ENCODE measurements at regions not wholly inside any gene's neighbourhood (a gene's known extent, or its start where the extent isn't known, plus 50 kb on each side); places are given as distances from the start of the nearest gene placed in this dataset.

DNA sequence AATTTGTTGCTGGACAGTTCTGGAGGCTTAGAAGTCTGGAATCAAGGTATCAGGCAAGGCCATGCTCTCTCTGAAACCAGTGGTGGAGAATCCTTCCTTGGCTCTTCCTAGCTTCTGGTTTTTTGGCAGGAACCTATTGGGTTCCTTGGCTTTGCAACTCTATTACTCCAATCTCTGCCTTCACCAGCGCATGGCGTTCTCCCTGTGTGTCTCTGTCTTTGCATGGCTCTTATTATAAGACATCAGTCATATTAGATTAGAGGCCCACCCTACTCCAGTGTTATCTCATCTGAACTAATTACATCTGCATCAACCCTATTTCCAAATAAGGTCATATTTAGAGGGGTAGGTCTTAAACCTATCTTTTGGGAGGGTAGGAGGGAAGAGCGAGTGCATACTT, 358.1 kb upstream of the RARB start:
- no peak overlapping the region for H3K4me3 ChIP-seq
- no peaks in the 10 kb centered on the region for H3K36me3 ChIP-seq (ENCODE audit: low read depth)
- H3K9me3 ChIP-seq: no peaks in the 10 kb centered on the region
- ATAC-seq: no peak
- TF ChIP-seq CTCF (IDR thresholded peaks at IDR 0.05): no peak
- DNase-seq: no peak
- no peaks in the 10 kb centered on the region for H3K4me1 ChIP-seq (ENCODE audit: low read depth)
- intact Hi-C loops (cut with DNase I, micrococcal nuclease): no loop called here

GRCh38 chr3:25071846-25072245, 356.2 kb upstream of the RARB start:
- no peak for DNase-seq
- ATAC-seq: no peak
- no peaks in the 10 kb centered on the region for H3K36me3 ChIP-seq (ENCODE audit: low read depth)
- no peaks in the 10 kb centered on the region for H3K4me1 ChIP-seq (ENCODE audit: low read depth)
- no peaks in the 10 kb centered on the region for H3K9me3 ChIP-seq
- H3K4me3 ChIP-seq: no peak overlapping the region
- intact Hi-C loops (cut with DNase I, micrococcal nuclease): no loop called here
- no peak for TF ChIP-seq CTCF (IDR thresholded peaks at IDR 0.05)

GRCh38 chr3:25073423-25073822, 354.6 kb upstream of the RARB start:
- Histone ChIP-seq H3K4me3 (no peak overlapping the region), H3K36me3 (ENCODE audit: low read depth) (no peaks in the 10 kb centered on the region), H3K4me1 (ENCODE audit: low read depth) (no peaks in the 10 kb centered on the region), H3K9me3 (no peaks in the 10 kb centered on the region)
- DNase-seq (no peak), ATAC-seq (no peak)
- no peak for TF ChIP-seq CTCF (IDR thresholded peaks at IDR 0.05)
- intact Hi-C loops (cut with DNase I, micrococcal nuclease): no loop called here

GRCh38 chr3:25074149-25074548, 353.9 kb upstream of the RARB start:
- ATAC-seq: no peak
- H3K36me3 ChIP-seq (ENCODE audit: low read depth): no peaks in the 10 kb centered on the region
- intact Hi-C loops (cut with DNase I, micrococcal nuclease): no loop called here
- no peaks in the 10 kb centered on the region for H3K4me1 ChIP-seq (ENCODE audit: low read depth)
- H3K9me3 ChIP-seq: no peaks in the 10 kb centered on the region
- no peak overlapping the region for H3K4me3 ChIP-seq
- no peak for DNase-seq
- no peak for TF ChIP-seq CTCF (IDR thresholded peaks at IDR 0.05)

DNA sequence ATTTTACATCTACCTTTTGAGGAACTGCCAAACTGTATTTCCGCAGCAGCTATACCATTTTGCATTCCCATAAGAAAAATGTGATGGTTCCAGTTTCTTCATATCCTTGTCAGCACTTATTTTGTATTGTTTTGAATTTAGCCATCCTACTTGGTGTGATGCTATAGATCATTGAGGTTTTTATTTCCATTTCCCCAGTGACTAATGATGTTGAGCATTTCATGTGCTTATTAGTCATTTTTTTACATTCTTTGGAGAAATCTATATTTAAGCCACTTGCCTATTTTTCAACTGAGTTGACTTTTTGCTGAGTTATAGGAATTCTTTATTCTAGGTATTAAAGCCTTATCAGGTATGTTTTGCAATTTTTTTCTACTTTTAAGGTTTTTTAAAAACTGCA, 347.6 kb upstream of the RARB start:
- ATAC-seq: no peak
- Histone ChIP-seq H3K4me1 (ENCODE audit: low read depth) (no peaks in the 10 kb centered on the region), H3K36me3 (ENCODE audit: low read depth) (no peaks in the 10 kb centered on the region), H3K9me3 (no peaks in the 10 kb centered on the region), H3K4me3 (no peak overlapping the region)
- intact Hi-C loops (cut with DNase I, micrococcal nuclease): no loop called here
- DNase-seq: no peak
- TF ChIP-seq CTCF (IDR thresholded peaks at IDR 0.05): no peak

DNA sequence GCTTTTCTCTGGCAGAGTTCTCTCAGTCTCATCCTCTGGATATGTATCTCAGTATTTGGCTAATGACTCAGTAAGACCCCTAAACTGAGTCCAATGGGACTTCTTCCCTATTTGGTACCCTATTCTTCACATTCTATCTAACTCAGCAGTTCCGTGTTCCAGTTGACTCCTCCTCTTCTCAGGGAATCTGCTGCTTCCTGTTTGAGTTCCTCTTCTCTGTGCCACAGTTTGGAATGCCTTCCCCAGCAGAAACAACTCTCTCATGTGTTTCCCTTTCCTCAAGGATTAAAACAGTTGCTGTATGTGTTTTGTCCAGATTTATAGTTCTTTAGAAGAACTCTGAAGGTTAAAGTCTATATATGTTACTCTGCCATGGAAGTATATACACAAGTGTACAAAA, 344.0 kb upstream of the RARB start:
- TF ChIP-seq CTCF (IDR thresholded peaks at IDR 0.05): no peak
- intact Hi-C loops (cut with DNase I, micrococcal nuclease): no loop called here
- no peaks in the 10 kb centered on the region for H3K36me3 ChIP-seq (ENCODE audit: low read depth)
- no peaks in the 10 kb centered on the region for H3K9me3 ChIP-seq
- no peak for DNase-seq
- no peak for ATAC-seq
- H3K4me3 ChIP-seq: no peak overlapping the region
- H3K4me1 ChIP-seq (ENCODE audit: low read depth): no peaks in the 10 kb centered on the region

Measured in mucosa of descending colon (tissue), 3 donors.